NOMO-1 treated with dmso at 0.1 percent for 144 hours (cell line): ENCODE measurements at regions not wholly inside any gene's neighbourhood (a gene's known extent, or its start where the extent isn't known, plus 50 kb on each side); places are given as distances from the start of the nearest gene placed in this dataset.

Source experiments
- DNase-seq: peaks from one replicate; lab custom pipeline; 2025; ENCODE audit not compliant: unreplicated experiment; lab: John Stamatoyannopoulos, UW

GRCh38 chr18:57202881-57203280 lies 56.0 kb downstream of the BOD1L2 start:
- DNase-seq, result no peak

- DNase-seq, result no peak
Measured at GRCh38 chr18:57205641-57206040, 58.8 kb downstream of the BOD1L2 start.

GRCh38 chr18:57207124-57207916 lies 60.4 kb downstream of the BOD1L2 start:
- DNase-seq, result no peak

- no peak for DNase-seq
Measured at GRCh38 chr18:57208047-57208446, 61.2 kb downstream of the BOD1L2 start.

GRCh38 chr18:57209713-57210106 lies 62.8 kb downstream of the BOD1L2 start:
- peak; percentile 11 for DNase-seq

- DNase-seq, result peak; percentile 28
Measured at GRCh38 chr18:57210107-57210715, 63.3 kb downstream of the BOD1L2 start.

- no peak for DNase-seq
Measured at GRCh38 chr18:57210716-57211411, 64.0 kb downstream of the BOD1L2 start.

GRCh38 chr18:57211412-57211750 lies 64.5 kb downstream of the BOD1L2 start:
- DNase-seq, result no peak

- DNase-seq, result no peak
Measured at GRCh38 chr18:57211776-57212175, 64.9 kb downstream of the BOD1L2 start.

- DNase-seq, result no peak
Measured at GRCh38 chr18:57212678-57213077, 65.8 kb downstream of the BOD1L2 start.

GRCh38 chr18:57214976-57215375 lies 68.1 kb downstream of the BOD1L2 start:
- DNase-seq, result peak; percentile 3

- no peak for DNase-seq
Measured at GRCh38 chr18:57218281-57218680, 71.4 kb downstream of the BOD1L2 start.

GRCh38 chr18:57219964-57220363 lies 73.1 kb downstream of the BOD1L2 start:
- DNase-seq, result no peak

- no peak for DNase-seq
Measured at GRCh38 chr18:57220480-57220879, 73.6 kb downstream of the BOD1L2 start.

GRCh38 chr18:57220930-57221483 lies 74.1 kb downstream of the BOD1L2 start:
- no peak for DNase-seq

GRCh38 chr18:57223144-57223870 lies 76.4 kb downstream of the BOD1L2 start:
- no peak for DNase-seq

- no peak for DNase-seq
Measured at GRCh38 chr18:57230861-57231585, 84.1 kb downstream of the BOD1L2 start.

GRCh38 chr18:57231864-57232263 lies 85.0 kb downstream of the BOD1L2 start:
- no peak for DNase-seq

- no peak for DNase-seq
Measured at GRCh38 chr18:57234346-57234745, 87.5 kb downstream of the BOD1L2 start.

- no peak for DNase-seq
Measured at GRCh38 chr18:57241869-57242268, 95.0 kb downstream of the BOD1L2 start.

- no peak for DNase-seq
Measured at GRCh38 chr18:57242285-57242684, 95.4 kb downstream of the BOD1L2 start.
